GM18498 (cell line): ENCODE measurements at regions not wholly inside any gene's neighbourhood (a gene's known extent, or its start where the extent isn't known, plus 50 kb on each side); places are given as distances from the start of the nearest gene placed in this dataset.
"Not testable (repeated sequence)": the region's sequence is repeated elsewhere in the genome, so short reads cannot be mapped to it uniquely, and the experiment has no call there.

Experiments used
- ATAC-seq: cut with Tn5 transposase; IDR thresholded peaks from one replicate; pipeline ENCODE4 v1.9.1; 2021; ENCODE audit warnings: mild to moderate bottlenecking, moderate library complexity; ENCODE audit not compliant: unreplicated experiment

DNA sequence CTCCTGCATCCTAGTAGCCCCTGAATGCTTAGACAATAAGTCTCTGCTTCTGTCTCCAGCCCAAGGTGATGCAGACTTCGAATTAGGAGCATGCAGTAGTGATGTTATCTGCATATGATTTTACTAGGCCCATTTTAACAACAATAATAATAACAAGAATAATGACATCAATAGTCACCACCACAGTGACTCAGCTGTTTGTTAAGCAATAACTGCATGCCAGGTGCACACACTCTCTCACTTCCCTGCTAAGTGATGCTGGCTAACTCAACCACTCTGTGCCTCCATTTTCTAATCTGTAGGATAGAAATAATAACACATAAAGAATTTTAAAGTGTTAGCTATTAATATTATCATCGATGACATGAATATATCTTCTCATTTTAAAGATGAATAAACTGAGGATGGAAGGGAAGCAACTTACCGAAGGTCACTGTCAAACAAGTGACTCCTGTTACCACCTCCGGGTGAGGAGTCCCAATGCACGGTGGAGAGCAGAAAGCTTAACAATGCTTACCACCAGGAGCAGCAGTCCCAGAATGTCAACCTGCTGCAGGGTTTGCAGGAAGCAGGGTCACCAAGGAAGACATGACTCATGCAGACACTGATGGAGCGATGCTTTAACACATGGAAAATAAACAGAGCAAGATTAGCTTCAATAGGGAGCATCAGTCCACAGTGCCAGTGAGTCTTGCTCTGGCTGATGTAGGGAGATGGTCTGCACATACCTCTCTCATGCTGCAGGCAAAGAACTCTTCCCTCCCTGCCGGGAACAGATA, 290.2 kb downstream of the SPATA17 start:
- ATAC-seq = no peak

GRCh38 chr1:217924924-217925323, 293.8 kb downstream of the SPATA17 start:
- ATAC-seq = no peak

DNA sequence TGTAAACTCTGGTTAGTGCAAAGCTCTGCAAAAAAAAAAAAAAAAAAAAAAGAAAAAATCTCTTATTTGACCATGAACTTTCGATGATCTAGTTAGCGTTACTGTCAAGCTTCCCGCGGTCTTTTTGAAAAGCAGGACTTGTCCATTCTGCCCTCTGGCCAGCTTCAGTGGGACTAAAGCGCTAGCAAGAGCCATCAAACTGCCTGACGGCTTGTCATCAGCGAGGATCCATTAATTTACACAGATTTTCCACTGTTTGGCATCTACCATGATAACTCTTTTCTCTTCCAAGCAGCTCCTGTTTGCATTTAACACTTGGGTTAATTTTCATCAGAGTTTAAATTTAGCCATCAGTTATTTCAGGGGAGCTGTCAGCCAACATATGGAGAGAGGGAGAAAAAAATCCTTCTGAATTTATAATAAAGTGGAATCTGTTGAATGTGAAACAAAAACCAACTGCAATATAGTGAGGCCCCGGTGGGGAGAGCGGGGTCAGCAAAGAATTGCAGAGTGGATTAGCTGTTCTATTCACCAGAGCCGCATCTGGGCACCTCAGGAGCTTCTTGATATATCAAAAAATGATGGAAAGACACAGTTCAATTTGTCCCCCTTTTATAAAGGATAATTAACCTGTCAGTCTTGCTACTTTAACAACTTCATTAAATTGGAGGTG, 298.2 kb downstream of the SPATA17 start:
- no peak for ATAC-seq

DNA sequence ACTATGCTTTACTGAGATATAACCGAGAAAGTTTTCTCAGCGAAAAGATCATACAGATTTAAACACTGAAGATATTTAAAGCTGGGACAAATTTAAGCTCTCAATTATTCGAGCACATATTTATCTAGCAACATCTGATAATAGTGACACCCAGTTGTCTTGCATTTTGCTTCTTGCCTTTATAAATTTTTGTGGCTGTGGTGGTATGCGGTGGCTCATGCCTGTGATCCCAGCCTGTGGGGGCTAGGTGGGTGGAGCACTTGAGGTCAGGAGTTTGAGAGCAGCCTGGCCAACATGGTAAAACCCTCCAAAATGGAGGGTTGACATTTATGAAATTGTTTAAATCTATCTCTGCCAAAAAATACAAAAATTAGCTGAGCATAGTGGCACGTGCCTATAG, 312.2 kb downstream of the SPATA17 start:
- no peak for ATAC-seq

- no peak for ATAC-seq
Observed at GRCh38 chr1:217944550-217944949, 313.4 kb downstream of the SPATA17 start.

DNA sequence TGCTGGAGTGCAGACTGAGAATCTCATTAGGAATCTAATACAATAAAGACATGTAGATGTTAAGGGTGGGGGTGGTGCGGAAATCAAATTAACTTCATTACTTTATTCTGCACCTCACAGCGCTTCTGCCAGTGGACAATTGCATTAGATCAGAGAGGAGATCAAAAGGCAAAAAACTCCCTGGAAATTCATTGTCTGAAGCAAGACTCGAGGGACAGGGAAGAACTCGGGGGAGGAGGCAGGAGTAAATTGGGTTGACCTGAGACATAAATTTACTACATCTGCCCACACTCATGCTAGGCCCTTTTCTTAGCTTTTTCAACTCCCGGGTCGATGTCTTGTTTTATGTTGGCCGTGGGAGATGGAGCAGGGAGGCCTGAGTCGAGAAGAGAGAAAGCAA, 315.4 kb downstream of the SPATA17 start:
- ATAC-seq = no peak

GRCh38 chr1:217948741-217949140, 317.6 kb downstream of the SPATA17 start:
- ATAC-seq = no peak

- no peak for ATAC-seq
Observed at GRCh38 chr1:217953330-217953729, 322.2 kb downstream of the SPATA17 start.

- no peak for ATAC-seq
Observed at GRCh38 chr1:217953922-217954321, 322.8 kb downstream of the SPATA17 start.

- ATAC-seq = no peak
Observed at GRCh38 chr1:217955723-217956122, 324.6 kb downstream of the SPATA17 start.

DNA sequence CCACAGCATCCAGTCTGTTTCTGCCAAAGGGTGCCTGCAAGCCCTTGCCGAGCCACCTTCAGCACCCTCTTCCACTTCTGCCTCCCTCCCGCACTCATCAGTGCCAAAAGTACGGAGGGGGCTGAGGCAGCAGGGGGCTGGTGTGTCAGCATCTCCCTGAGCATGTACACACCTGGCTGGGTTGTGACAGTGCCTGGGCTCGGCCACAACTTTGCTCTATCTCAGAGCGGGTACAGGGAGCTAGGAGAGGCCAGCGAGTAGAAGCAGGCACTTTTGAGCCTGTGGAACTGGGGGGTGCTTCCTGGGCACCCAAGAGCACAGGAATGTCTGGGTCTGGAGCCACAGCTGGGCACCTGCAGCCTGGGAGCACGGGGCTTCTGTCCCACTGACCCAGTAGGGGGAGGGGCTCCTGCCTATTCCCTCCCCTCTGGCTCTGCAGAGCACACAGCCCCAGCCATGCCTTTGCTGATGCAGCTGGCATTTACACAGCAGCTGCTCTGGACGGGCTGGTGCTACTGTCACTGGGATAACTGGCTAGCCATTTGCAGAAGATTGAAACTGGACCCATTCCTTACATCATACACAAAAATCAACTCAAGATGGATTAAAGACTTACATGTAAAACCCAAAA, 319.8 kb upstream of the RRP15 start:
- no peak for ATAC-seq

DNA sequence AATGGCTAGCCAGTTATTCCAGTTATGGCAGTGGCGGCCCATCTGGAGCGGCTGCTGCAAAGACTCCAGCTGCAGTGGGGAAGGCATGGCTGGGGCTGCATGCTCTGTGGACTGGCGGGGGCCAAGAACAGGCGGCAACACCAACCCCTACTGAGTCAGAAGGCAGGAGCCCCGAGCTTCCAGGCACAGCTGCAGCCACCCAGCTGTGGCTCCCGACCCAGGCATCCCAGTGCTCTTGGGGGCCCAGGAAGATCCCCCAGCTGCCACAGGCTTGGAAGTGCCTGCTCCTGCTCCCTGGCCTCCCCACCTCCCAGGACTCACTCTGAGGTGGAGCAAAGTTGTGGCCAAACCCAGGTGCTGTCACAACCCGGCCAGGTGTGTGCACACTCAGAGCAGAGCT, 317.0 kb upstream of the RRP15 start:
- ATAC-seq = no peak

DNA sequence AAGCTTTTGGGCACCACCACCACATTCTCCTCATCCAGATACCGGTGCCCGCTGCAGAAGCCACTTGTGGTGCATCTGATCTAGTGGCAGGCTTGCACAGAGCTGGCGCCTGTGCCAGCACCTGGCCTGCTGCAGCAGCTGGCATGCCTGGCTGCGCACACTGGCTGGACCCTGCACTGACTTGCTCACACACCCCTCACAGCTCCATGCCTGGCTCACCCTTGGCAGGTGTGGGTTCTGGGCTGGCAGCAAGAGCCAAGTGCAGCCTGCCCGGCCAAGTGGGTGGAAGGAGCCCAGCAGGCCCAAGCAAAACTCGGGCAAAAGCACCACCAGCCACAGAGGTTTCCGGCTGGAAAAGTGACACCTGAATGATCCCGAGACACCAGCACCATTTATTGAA, 315.7 kb upstream of the RRP15 start:
- ATAC-seq = no peak

DNA sequence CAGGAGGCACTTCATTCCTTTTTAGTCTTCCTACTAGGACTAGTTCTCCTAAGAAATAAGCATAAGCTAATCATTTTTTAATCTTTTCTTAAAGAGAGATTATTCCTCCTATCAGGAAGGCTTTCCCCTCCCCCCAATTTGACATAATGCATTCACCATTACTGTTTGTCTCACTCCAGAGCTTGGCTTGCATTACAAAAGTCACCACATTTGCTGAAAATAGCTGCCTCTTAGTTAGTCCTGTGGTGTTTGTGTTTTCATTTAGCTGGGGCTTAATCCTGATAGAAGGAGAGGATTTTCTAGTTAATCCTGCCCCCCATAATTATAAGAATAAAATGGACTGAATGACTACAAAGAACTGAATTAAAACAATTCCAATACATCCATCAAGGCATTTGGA, 307.1 kb upstream of the RRP15 start:
- no peak for ATAC-seq

- ATAC-seq = no peak
Observed at GRCh38 chr1:217981430-217981829, 303.7 kb upstream of the RRP15 start.

DNA sequence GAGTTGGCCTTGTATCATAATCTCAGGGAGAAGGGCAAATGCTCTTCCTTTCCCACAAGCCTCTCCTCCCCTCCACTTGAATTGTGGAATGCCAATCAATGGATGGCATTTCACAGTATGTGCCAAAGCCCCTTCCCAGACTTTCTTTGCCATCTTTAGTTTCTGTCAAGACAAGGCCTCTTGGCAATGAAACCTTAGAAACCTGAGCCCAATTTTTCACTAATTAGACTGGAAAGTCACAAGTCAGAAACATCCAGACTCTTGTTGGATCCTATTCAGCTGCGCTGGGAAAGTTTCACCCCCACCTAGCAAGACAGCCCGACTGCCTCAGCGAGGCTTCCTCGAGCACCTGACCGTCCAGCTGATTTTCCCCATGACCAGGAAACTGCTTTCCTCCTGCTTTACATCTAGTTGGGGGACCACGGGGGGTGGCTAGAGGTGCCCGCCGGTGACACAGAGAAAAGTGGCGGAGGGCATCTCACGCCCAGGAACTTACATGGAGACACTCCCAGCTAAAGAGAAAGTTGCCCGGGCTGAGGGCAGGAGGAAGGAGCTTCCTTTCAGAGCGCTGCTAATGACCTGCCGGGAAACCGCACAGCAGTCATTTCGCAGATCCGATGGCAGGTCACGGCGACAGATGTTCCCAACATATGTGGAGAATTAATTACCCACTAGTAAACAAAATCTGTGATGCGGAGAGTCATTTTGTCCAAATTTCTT, 302.6 kb upstream of the RRP15 start:
- ATAC-seq = no peak

- no peak for ATAC-seq
Observed at GRCh38 chr1:217983051-217983375, 302.1 kb upstream of the RRP15 start.

GRCh38 chr1:217985641-217986040, 299.5 kb upstream of the RRP15 start:
- no peak for ATAC-seq

DNA sequence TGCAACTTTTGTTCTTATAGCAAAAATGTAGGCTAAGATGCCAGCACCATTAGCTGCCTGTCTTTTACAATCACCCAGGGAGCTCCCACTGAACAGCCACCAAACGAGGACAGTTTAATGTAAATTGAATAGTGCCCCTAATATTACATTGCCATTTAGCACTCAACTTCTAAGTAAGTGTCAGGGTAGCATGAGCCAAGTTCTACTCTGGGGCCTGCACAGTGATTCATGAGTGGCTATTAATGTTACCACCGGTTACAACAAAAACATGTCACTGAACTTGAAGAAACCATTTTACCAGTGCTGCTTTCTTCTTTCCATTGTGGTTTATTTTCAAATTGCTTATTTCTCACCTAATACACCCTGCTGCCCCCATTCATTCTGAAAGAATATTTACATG, 295.6 kb upstream of the RRP15 start:
- no peak for ATAC-seq

DNA sequence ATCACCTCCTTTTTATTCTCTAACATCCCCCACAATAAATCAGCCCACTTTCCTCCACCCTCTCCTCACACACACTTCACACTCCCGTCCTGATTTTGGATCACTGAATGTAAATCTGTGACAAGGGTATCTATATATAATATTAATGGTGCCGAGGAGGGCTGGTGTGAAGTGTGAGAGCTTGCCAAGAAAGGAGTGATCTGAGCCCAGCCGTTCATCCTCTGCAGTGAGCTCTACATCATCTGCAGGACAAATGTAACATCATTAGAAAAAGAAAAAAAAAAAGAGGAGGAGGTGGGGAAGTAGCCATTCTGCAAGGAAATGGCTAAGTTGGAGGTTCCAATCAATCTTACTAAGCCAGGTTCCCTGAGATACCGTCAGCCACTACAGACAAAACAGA, 291.7 kb upstream of the RRP15 start:
- ATAC-seq = no peak

GRCh38 chr1:218008296-218008695, 276.8 kb upstream of the RRP15 start:
- ATAC-seq = not testable (repeated sequence)

- not testable (repeated sequence) for ATAC-seq
Observed at GRCh38 chr1:218015106-218015505, 270.0 kb upstream of the RRP15 start.
